GM23248 (cell line): ENCODE measurements at regions not wholly inside any gene's neighbourhood (a gene's known extent, or its start where the extent isn't known, plus 50 kb on each side); places are given as distances from the start of the nearest gene placed in this dataset.
A peak's percentile ranks its signal among the peaks of the same experiment; 100 is the strongest.

Source experiments
- DNase-seq: peaks from one replicate; pipeline ENCODE4 v3.0.0-alpha.2; 2015
- H2AFZ ChIP-seq: fragments of 200-600 bp; sonication (generic); 2 replicates; pipeline ENCODE4 v1.6.1; 2016; ENCODE audit warnings: antibody characterized with exemption
- H3F3A ChIP-seq: fragments of 200-600 bp; sonication (generic); 2 replicates; pipeline ENCODE4 v1.6.1; 2016; ENCODE audit warnings: mild to moderate bottlenecking, antibody characterized with exemption, mixed run types; ENCODE audit not compliant: insufficient read depth
- H3K27ac ChIP-seq: fragments of 200-600 bp; sonication (generic); 2 replicates; pipeline ENCODE4 v1.5.1; 2016; ENCODE audit warnings: mild to moderate bottlenecking
- H3K27me3 ChIP-seq: fragments of 200-600 bp; sonication (generic); replicated peaks from 2 replicates; pipeline ENCODE4 v1.6.1; 2016; ENCODE audit warnings: mild to moderate bottlenecking; ENCODE audit not compliant: insufficient read depth
- H3K36me3 ChIP-seq: fragments of 200-600 bp; sonication (generic); 2 replicates; pipeline ENCODE4 v1.6.1; 2016; ENCODE audit warnings: low read depth, mild to moderate bottlenecking
- H3K4me1 ChIP-seq: fragments of 200-600 bp; sonication (generic); 2 replicates; pipeline ENCODE4 v1.6.1; 2016; ENCODE audit warnings: mild to moderate bottlenecking; ENCODE audit not compliant: insufficient read depth
- H3K4me2 ChIP-seq: fragments of 200-600 bp; sonication (generic); one replicate; pipeline ENCODE4 v1.6.1; 2016; ENCODE audit warnings: mild to moderate bottlenecking; ENCODE audit not compliant: unreplicated experiment
- H3K4me3 ChIP-seq: fragments of 200-600 bp; sonication (generic); 2 replicates; pipeline ENCODE4 v1.5.1; 2016; ENCODE audit warnings: mild to moderate bottlenecking
- H3K79me2 ChIP-seq: fragments of 200-600 bp; sonication (generic); 2 replicates; pipeline ENCODE4 v1.6.1; 2016; ENCODE audit warnings: mild to moderate bottlenecking; ENCODE audit not compliant: insufficient read depth
- H3K9ac ChIP-seq: fragments of 200-600 bp; sonication (generic); 2 replicates; pipeline ENCODE4 v1.6.1; 2016; ENCODE audit warnings: mild to moderate bottlenecking
- H3K9me2 ChIP-seq: fragments of 200-600 bp; sonication (generic); 2 replicates; pipeline ENCODE4 v1.6.1; 2016; ENCODE audit warnings: mixed run types, mild to moderate bottlenecking, moderate library complexity; ENCODE audit not compliant: insufficient read depth
- H3K9me3 ChIP-seq: fragments of 200-600 bp; sonication (generic); one replicate; pipeline ENCODE4 v1.6.1; 2017; ENCODE audit warnings: low read depth
- H4K20me1 ChIP-seq: fragments of 200-600 bp; sonication (generic); 2 replicates; pipeline ENCODE4 v1.6.0; 2016; ENCODE audit not compliant: insufficient read depth
- EZH2 ChIP-seq: fragments of 200-600 bp; sonication (generic); IDR thresholded peaks from 2 replicates; pipeline ENCODE4 v1.6.1; 2018; ENCODE audit warnings: antibody characterized with exemption, mild to moderate bottlenecking; ENCODE audit not compliant: insufficient read depth, poor library complexity, severe bottlenecking
- EZH2phosphoT487 ChIP-seq: fragments of 200-600 bp; sonication (generic); IDR thresholded peaks from 2 replicates; pipeline ENCODE4 v1.6.1; 2018; ENCODE audit warnings: antibody characterized with exemption, moderate library complexity, mild to moderate bottlenecking, low read depth; ENCODE audit not compliant: insufficient read depth
- WGBS, 2 experiments: methylation state at CpG; one replicate each; pipeline ENCODE4 v1.1.6; 2015 to 2017; ENCODE audit warnings: low lambda C conversion rate in 2 of 2, low coverage in 1 of 2; ENCODE audit errors: missing lambda C conversion rate in 2 of 2; 5-methylcytosine and 5-hydroxymethylcytosine counted together
- in situ Hi-C: fragments of 300-500 bp; cut with MboI; formaldehyde crosslinking; loops from 2 replicates; pipeline ENCODE4 v1.15.0; 2020

GRCh38 chr1:182193908-182194550 lies 132.5 kb upstream of the ZNF648 start:
- WGBS, 2 experiments, result 57 to 60% methylated on average over 4 of the region's 4 CpGs
- Histone ChIP-seq H3K4me2 (no peak overlapping the region), H3K4me1 (0 out of 2 replicates have a peak, but pooled peaks cover 4% of the 10 kb centered on the region), H3K27me3 (0 out of 2 replicates have a peak, but pooled peaks cover 11% of the 10 kb centered on the region), H3K27ac (no peak overlapping the region), H2AFZ (no peak overlapping the region), H4K20me1 (no peaks in the 10 kb centered on the region), H3K9me3 (no peaks in the 10 kb centered on the region), H3K79me2 (no peaks in the 10 kb centered on the region), H3F3A (peaks cover 10% of the 10 kb centered on the region), H3K4me3 (no peak overlapping the region), H3K36me3 (no peaks in the 10 kb centered on the region), H3K9me2 (no peaks in the 10 kb centered on the region), H3K9ac (no peak overlapping the region)
- in situ Hi-C loops, result no loop called here
- TF ChIP-seq EZH2 (no peak), EZH2phosphoT487 (no peak)
- peak; percentile 86 for DNase-seq

- in situ Hi-C loops, result no loop called here
- TF ChIP-seq EZH2, result no peak
- no peak for TF ChIP-seq EZH2phosphoT487
- WGBS, 2 experiments, result 82 to 83% methylated on average over 4 of the region's 4 CpGs
These were observed 131.5 kb upstream of the ZNF648 start for GRCh38 chr1:182192966-182193365.

GRCh38 chr1:182192215-182192614 lies 130.7 kb upstream of the ZNF648 start:
- 0 out of 2 replicates have a peak, but pooled peaks cover 4% of the 10 kb centered on the region for H3K4me1 ChIP-seq
- DNase-seq, result no peak
- H3K9ac ChIP-seq, result no peak overlapping the region
- H2AFZ ChIP-seq, result no peak overlapping the region
- no peak overlapping the region for H3K27ac ChIP-seq
- no peaks in the 10 kb centered on the region for H3K9me2 ChIP-seq
- in situ Hi-C loops, result no loop called here
- no peaks in the 10 kb centered on the region for H3K36me3 ChIP-seq
- peaks cover 11% of the 10 kb centered on the region for H3F3A ChIP-seq
- H3K4me2 ChIP-seq, result no peak overlapping the region
- no peak overlapping the region for H3K4me3 ChIP-seq
- H4K20me1 ChIP-seq, result no peaks in the 10 kb centered on the region
- H3K9me3 ChIP-seq, result no peaks in the 10 kb centered on the region
- 83% methylated on average over 3 of the region's 3 CpGs for WGBS, 2 experiments
- TF ChIP-seq EZH2, result no peak
- no peak for TF ChIP-seq EZH2phosphoT487
- no peaks in the 10 kb centered on the region for H3K79me2 ChIP-seq
- 0 out of 2 replicates have a peak, but pooled peaks cover 15% of the 10 kb centered on the region for H3K27me3 ChIP-seq

More at GRCh38 chr1:182192966-182193365, 131.5 kb upstream of the ZNF648 start:
- H3K79me2 ChIP-seq, result no peaks in the 10 kb centered on the region
- no peak overlapping the region for H3K27ac ChIP-seq
- no peak overlapping the region for H3K4me3 ChIP-seq
- H3K4me2 ChIP-seq, result no peak overlapping the region
- H4K20me1 ChIP-seq, result no peaks in the 10 kb centered on the region
- H3K4me1 ChIP-seq, result 0 out of 2 replicates have a peak, but pooled peaks cover 4% of the 10 kb centered on the region
- no peaks in the 10 kb centered on the region for H3K9me3 ChIP-seq
- H3F3A ChIP-seq, result peaks cover 11% of the 10 kb centered on the region
- H3K9me2 ChIP-seq, result no peaks in the 10 kb centered on the region
- no peak overlapping the region for H2AFZ ChIP-seq
- DNase-seq, result no peak
- H3K9ac ChIP-seq, result no peak overlapping the region
- H3K36me3 ChIP-seq, result no peaks in the 10 kb centered on the region
- 0 out of 2 replicates have a peak, but pooled peaks cover 15% of the 10 kb centered on the region for H3K27me3 ChIP-seq

DNA sequence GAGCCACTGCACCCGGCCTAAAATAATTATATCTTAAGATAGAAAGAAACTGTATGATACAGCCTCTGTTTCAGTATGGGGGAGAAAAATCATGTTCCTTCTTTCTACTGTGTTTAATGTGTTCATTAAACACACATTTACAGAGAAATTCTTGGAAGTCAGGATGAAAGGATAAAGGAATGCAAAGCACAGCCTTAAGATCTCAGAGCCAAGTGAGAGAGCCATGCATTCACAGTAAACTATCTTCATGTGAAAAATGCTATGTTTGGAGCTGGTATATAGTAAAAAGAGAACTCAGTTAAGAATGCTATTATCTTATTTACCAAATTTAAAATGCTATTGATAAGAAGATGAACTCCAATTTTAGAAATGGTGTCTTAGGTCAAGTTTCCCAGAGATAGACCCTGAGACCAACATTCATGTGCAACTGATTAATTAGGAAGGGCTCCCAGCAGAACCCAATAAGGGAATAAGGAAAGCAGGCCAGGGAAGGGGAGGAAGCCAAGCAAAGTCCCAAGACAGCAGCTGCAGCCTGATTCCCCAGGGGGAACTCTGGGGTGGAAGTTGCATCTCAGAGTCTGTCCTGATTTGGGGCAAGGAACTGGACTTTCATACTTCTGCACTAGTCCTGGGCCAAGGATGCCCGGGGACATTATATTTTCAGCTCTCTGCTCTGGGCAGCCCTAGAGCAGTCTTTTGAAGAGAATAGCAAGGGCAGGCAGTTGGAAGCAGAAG lies 130.0 kb upstream of the ZNF648 start:
- Histone ChIP-seq H3K27ac (no peak overlapping the region), H3K9me3 (no peaks in the 10 kb centered on the region), H4K20me1 (no peaks in the 10 kb centered on the region), H2AFZ (no peak overlapping the region), H3K4me2 (no peak overlapping the region), H3K36me3 (no peaks in the 10 kb centered on the region), H3F3A (peaks cover 17% of the 10 kb centered on the region), H3K79me2 (no peaks in the 10 kb centered on the region), H3K9ac (no peak overlapping the region), H3K4me1 (peaks cover 10% of the 10 kb centered on the region), H3K9me2 (no peaks in the 10 kb centered on the region), H3K27me3 (0 out of 2 replicates have a peak, but pooled peaks cover 15% of the 10 kb centered on the region), H3K4me3 (no peak overlapping the region)
- no peak for DNase-seq
- 29% methylated on average over 2 of the region's 2 CpGs for WGBS, 2 experiments
- in situ Hi-C loops, result no loop called here
- TF ChIP-seq EZH2 (no peak), EZH2phosphoT487 (no peak)
